ENCODE measurements at regions not wholly inside any gene's neighbourhood (a gene's known extent, or its start where the extent isn't known, plus 50 kb on each side); places are given as distances from the start of the nearest gene placed in this dataset.
"Not testable (repeated sequence)": the region's sequence is repeated elsewhere in the genome, so short reads cannot be mapped to it uniquely, and the experiment has no call there.

GRCh38 chr1:60850084-60850483 is 232.3 kb upstream of the NFIA start:
- DNase-seq: no peak
- H3K27ac Mint-ChIP-seq: no peak overlapping the region
- H3K4me1 Mint-ChIP-seq: no peaks in the 10 kb centered on the region
- peaks cover 18% of the 10 kb centered on the region for H3K27me3 Mint-ChIP-seq
- no peak overlapping the region for H3K4me3 Mint-ChIP-seq
- H3K36me3 Mint-ChIP-seq (ENCODE audit: low read depth): no peaks in the 10 kb centered on the region
- ChIA-PET CTCF (interaction anchor here (0.7 to 3.2 kb wide), 4 partner anchors 18 to 738 kb away, joined by 3 to 20 read pairs (median 4); no protein-coding TSS in a partner anchor), POLR2A (no interaction called here)
- H3K9me3 Mint-ChIP-seq: no peaks in the 10 kb centered on the region

- ChIA-PET POLR2A (no interaction called here), CTCF (interaction anchor here (0.7 to 3.2 kb wide), 6 partner anchors 17 to 1003 kb away, joined by 3 to 20 read pairs (median 4); no protein-coding TSS in a partner anchor)
- H3K27me3 Mint-ChIP-seq: peaks cover 14% of the 10 kb centered on the region
- no peak overlapping the region for H3K27ac Mint-ChIP-seq
- H3K36me3 Mint-ChIP-seq (ENCODE audit: low read depth): no peaks in the 10 kb centered on the region
- H3K4me3 Mint-ChIP-seq: no peak overlapping the region
- DNase-seq: no peak
- H3K4me1 Mint-ChIP-seq: no peaks in the 10 kb centered on the region
- no peaks in the 10 kb centered on the region for H3K9me3 Mint-ChIP-seq
Measured at GRCh38 chr1:60849401-60849800, 233.0 kb upstream of the NFIA start.

- CTCF ChIA-PET: interaction anchor here (0.7 to 3.2 kb wide), 10 partner anchors 10 to 1004 kb away, joined by 3 to 20 read pairs (median 4); no protein-coding TSS in a partner anchor
- no peaks in the 10 kb centered on the region for H3K36me3 Mint-ChIP-seq (ENCODE audit: low read depth)
- H3K9me3 Mint-ChIP-seq: no peaks in the 10 kb centered on the region
Measured at GRCh38 chr1:60848583-60849188, 233.7 kb upstream of the NFIA start.

GRCh38 chr1:60847855-60848582 is 234.3 kb upstream of the NFIA start:
- ChIA-PET CTCF (interaction anchor here (0.7 to 3.2 kb wide), 7 partner anchors 11 to 1005 kb away, joined by 3 to 20 read pairs (median 4); no protein-coding TSS in a partner anchor), POLR2A (no interaction called here)

More at GRCh38 chr1:60848583-60849188, 233.7 kb upstream of the NFIA start:
- POLR2A ChIA-PET: no interaction called here
- Mint-ChIP-seq H3K4me3 (no peak overlapping the region), H3K4me1 (no peaks in the 10 kb centered on the region), H3K27ac (no peak overlapping the region), H3K27me3 (peaks cover 14% of the 10 kb centered on the region)
- no peak for DNase-seq

GRCh38 chr1:60847391-60847790 is 235.0 kb upstream of the NFIA start:
- H3K9me3 Mint-ChIP-seq: no peaks in the 10 kb centered on the region
- ChIA-PET POLR2A (no interaction called here), CTCF (interaction anchor here (0.7 to 2.7 kb wide), 2 partner anchors 196 to 741 kb away, joined by 3 to 9 read pairs; no protein-coding TSS in a partner anchor)
- DNase-seq: no peak
- no peak overlapping the region for H3K27ac Mint-ChIP-seq
- H3K27me3 Mint-ChIP-seq: peaks cover 14% of the 10 kb centered on the region
- H3K4me3 Mint-ChIP-seq: no peak overlapping the region
- H3K36me3 Mint-ChIP-seq (ENCODE audit: low read depth): no peaks in the 10 kb centered on the region
- H3K4me1 Mint-ChIP-seq: no peaks in the 10 kb centered on the region

More at GRCh38 chr1:60847855-60848582, 234.3 kb upstream of the NFIA start:
- Mint-ChIP-seq H3K27ac (no peak overlapping the region), H3K27me3 (peaks cover 14% of the 10 kb centered on the region), H3K4me3 (no peak overlapping the region), H3K4me1 (no peaks in the 10 kb centered on the region), H3K36me3 (ENCODE audit: low read depth) (no peaks in the 10 kb centered on the region), H3K9me3 (no peaks in the 10 kb centered on the region)
- DNase-seq: no peak

- H3K9me3 Mint-ChIP-seq; CTCF ChIA-PET; H3K4me1 Mint-ChIP-seq; H3K36me3 Mint-ChIP-seq (ENCODE audit: low read depth); H3K27ac Mint-ChIP-seq; DNase-seq; H3K4me3 Mint-ChIP-seq; POLR2A ChIA-PET: not testable (repeated sequence)
- H3K27me3 Mint-ChIP-seq: peaks cover 12% of the 10 kb centered on the region
Measured at GRCh38 chr1:60845659-60846058, 236.7 kb upstream of the NFIA start.

- Mint-ChIP-seq H3K27ac (no peak overlapping the region), H3K9me3 (no peaks in the 10 kb centered on the region), H3K4me1 (no peaks in the 10 kb centered on the region), H3K4me3 (no peak overlapping the region), H3K36me3 (ENCODE audit: low read depth) (no peaks in the 10 kb centered on the region), H3K27me3 (no peaks in the 10 kb centered on the region)
- ChIA-PET POLR2A (no interaction called here), CTCF (no interaction called here)
- DNase-seq: no peak
Measured at GRCh38 chr1:60842304-60842703, 240.1 kb upstream of the NFIA start.

- H3K4me3 Mint-ChIP-seq: no peak overlapping the region
- H3K27ac Mint-ChIP-seq: no peak overlapping the region
- no peaks in the 10 kb centered on the region for H3K27me3 Mint-ChIP-seq
- ChIA-PET POLR2A (no interaction called here), CTCF (no interaction called here)
- H3K36me3 Mint-ChIP-seq (ENCODE audit: low read depth): no peaks in the 10 kb centered on the region
- no peaks in the 10 kb centered on the region for H3K4me1 Mint-ChIP-seq
- DNase-seq: no peak
- H3K9me3 Mint-ChIP-seq: no peaks in the 10 kb centered on the region
Measured at GRCh38 chr1:60841116-60842046, 241.0 kb upstream of the NFIA start.

- H3K27me3 Mint-ChIP-seq; CTCF ChIA-PET; DNase-seq; H3K9me3 Mint-ChIP-seq; H3K27ac Mint-ChIP-seq; POLR2A ChIA-PET; H3K4me1 Mint-ChIP-seq; H3K4me3 Mint-ChIP-seq; H3K36me3 Mint-ChIP-seq (ENCODE audit: low read depth): not testable (repeated sequence)
Measured at GRCh38 chr1:60840476-60840875, 241.9 kb upstream of the NFIA start.

- Mint-ChIP-seq H3K4me3 (no peak overlapping the region), H3K36me3 (ENCODE audit: low read depth) (no peaks in the 10 kb centered on the region), H3K9me3 (no peaks in the 10 kb centered on the region), H3K4me1 (no peaks in the 10 kb centered on the region), H3K27me3 (peaks cover 7% of the 10 kb centered on the region), H3K27ac (no peak overlapping the region)
- no peak for DNase-seq
- ChIA-PET CTCF (no interaction called here), POLR2A (no interaction called here)
Measured at GRCh38 chr1:60835649-60836048, 246.7 kb upstream of the NFIA start.

GRCh38 chr1:60833173-60833572 is 249.2 kb upstream of the NFIA start:
- H3K36me3 Mint-ChIP-seq (ENCODE audit: low read depth): no peaks in the 10 kb centered on the region
- CTCF ChIA-PET: no interaction called here
- POLR2A ChIA-PET: no interaction called here
- H3K9me3 Mint-ChIP-seq: no peaks in the 10 kb centered on the region
- H3K4me3 Mint-ChIP-seq: no peak overlapping the region
- no peaks in the 10 kb centered on the region for H3K4me1 Mint-ChIP-seq
- peaks cover 7% of the 10 kb centered on the region for H3K27me3 Mint-ChIP-seq
- no peak for DNase-seq
- H3K27ac Mint-ChIP-seq: no peak overlapping the region

- ChIA-PET CTCF (no interaction called here), POLR2A (no interaction called here)
- H3K9me3 Mint-ChIP-seq: no peaks in the 10 kb centered on the region
- no peak overlapping the region for H3K27ac Mint-ChIP-seq
- no peak for DNase-seq
- H3K27me3 Mint-ChIP-seq: peaks cover 7% of the 10 kb centered on the region
- no peak overlapping the region for H3K4me3 Mint-ChIP-seq
- no peaks in the 10 kb centered on the region for H3K4me1 Mint-ChIP-seq
- no peaks in the 10 kb centered on the region for H3K36me3 Mint-ChIP-seq (ENCODE audit: low read depth)
Measured at GRCh38 chr1:60832367-60832766, 250.0 kb upstream of the NFIA start.

GRCh38 chr1:60831780-60832179 is 250.6 kb upstream of the NFIA start:
- no peaks in the 10 kb centered on the region for H3K36me3 Mint-ChIP-seq (ENCODE audit: low read depth)
- peaks cover 7% of the 10 kb centered on the region for H3K27me3 Mint-ChIP-seq
- H3K27ac Mint-ChIP-seq: no peak overlapping the region
- no peaks in the 10 kb centered on the region for H3K4me1 Mint-ChIP-seq
- H3K4me3 Mint-ChIP-seq: no peak overlapping the region
- DNase-seq: no peak
- no peaks in the 10 kb centered on the region for H3K9me3 Mint-ChIP-seq
- ChIA-PET POLR2A (no interaction called here), CTCF (no interaction called here)
